Neural progenitor cell (in vitro differentiated cells): ENCODE measurements at regions not wholly inside any gene's neighbourhood (a gene's known extent, or its start where the extent isn't known, plus 50 kb on each side); places are given as distances from the start of the nearest gene placed in this dataset.
"Not testable (repeated sequence)": the region's sequence is repeated elsewhere in the genome, so short reads cannot be mapped to it uniquely, and the experiment has no call there.

Experiments
- DNase-seq: peaks from one replicate; pipeline ENCODE4 v3.0.0-alpha.2; 2016; ENCODE audit warnings: low spot score
- H2AFZ ChIP-seq: fragments of 200-600 bp; sonication (generic); replicated peaks from 2 replicates; pipeline ENCODE4 v1.6.1; 2016; ENCODE audit warnings: antibody characterized with exemption
- H3F3A ChIP-seq: fragments of 200-600 bp; sonication (generic); 2 replicates; pipeline ENCODE4 v1.6.1; 2016; ENCODE audit warnings: antibody characterized with exemption, low read depth
- H3K27ac ChIP-seq: fragments of 200-600 bp; sonication (generic); 2 replicates; pipeline ENCODE4 v1.5.1; 2016; ENCODE audit warnings: mild to moderate bottlenecking
- H3K27me3 ChIP-seq: fragments of 200-600 bp; sonication (generic); 2 replicates; pipeline ENCODE4 v1.6.1; 2016; ENCODE audit warnings: mild to moderate bottlenecking, moderate library complexity
- H3K36me3 ChIP-seq: fragments of 200-600 bp; sonication (generic); 2 replicates; pipeline ENCODE4 v1.5.1; 2016
- H3K4me1 ChIP-seq: fragments of 200-600 bp; sonication (generic); 2 replicates; pipeline ENCODE4 v1.6.1; 2016; ENCODE audit warnings: mixed run types
- H3K4me2 ChIP-seq: fragments of 200-600 bp; sonication (generic); 2 replicates; pipeline ENCODE4 v1.6.1; 2016
- H3K4me3 ChIP-seq: fragments of 200-600 bp; sonication (generic); 2 replicates; pipeline ENCODE4 v1.5.1; 2016
- H3K79me2 ChIP-seq: fragments of 200-600 bp; sonication (generic); 2 replicates; pipeline ENCODE4 v1.6.1; 2016; ENCODE audit warnings: low read depth
- H3K9ac ChIP-seq: fragments of 200-600 bp; sonication (generic); 2 replicates; pipeline ENCODE4 v1.6.1; 2016
- H3K9me3 ChIP-seq: fragments of 200-600 bp; sonication (generic); 2 replicates; pipeline ENCODE4 v1.5.1; 2016; ENCODE audit warnings: low read depth
- H4K20me1 ChIP-seq: fragments of 200-600 bp; sonication (generic); 2 replicates; pipeline ENCODE4 v1.6.1; 2016; ENCODE audit warnings: low read depth
- H3K27ac Mint-ChIP-seq: 3 replicates; pipeline ENCODE4 v1.8.0; 2021; ENCODE audit warnings: mixed read lengths
- H3K27me3 Mint-ChIP-seq: 2 replicates; pipeline ENCODE4 v1.8.0; 2022; ENCODE audit warnings: low read depth, mild to moderate bottlenecking, inconsistent platforms, moderate library complexity, mixed read lengths; ENCODE audit not compliant: insufficient read depth
- H3K36me3 Mint-ChIP-seq: 3 replicates; pipeline ENCODE4 v1.8.0; 2021; ENCODE audit warnings: mixed read lengths
- H3K4me1 Mint-ChIP-seq: 3 replicates; pipeline ENCODE4 v1.8.0; 2021; ENCODE audit warnings: mixed read lengths
- H3K4me3 Mint-ChIP-seq: 3 replicates; pipeline ENCODE4 v1.8.0; 2021; ENCODE audit warnings: mild to moderate bottlenecking, moderate library complexity, mixed read lengths
- H3K9me3 Mint-ChIP-seq: 3 replicates; pipeline ENCODE4 v1.8.0; 2020; ENCODE audit warnings: mixed read lengths

GRCh38 chr5:34190466-34190865 lies 147.5 kb upstream of the C1QTNF3 start:
- not testable (repeated sequence) for H3K4me3 Mint-ChIP-seq, H3F3A ChIP-seq, H3K9ac ChIP-seq, H3K27ac Mint-ChIP-seq, H3K27me3 ChIP-seq, H3K9me3 ChIP-seq, H3K4me3 ChIP-seq, H3K27ac ChIP-seq, H3K36me3 ChIP-seq, H4K20me1 ChIP-seq, H2AFZ ChIP-seq, H3K4me2 ChIP-seq, DNase-seq
- H3K4me1 Mint-ChIP-seq = peaks cover 31% of the 10 kb centered on the region
- peaks cover 16% of the 10 kb centered on the region for H3K27me3 Mint-ChIP-seq
- H3K79me2 ChIP-seq = peaks cover 18% of the 10 kb centered on the region
- H3K36me3 Mint-ChIP-seq = peaks cover 30% of the 10 kb centered on the region
- H3K9me3 Mint-ChIP-seq = peaks cover 15% of the 10 kb centered on the region
- peaks cover 19% of the 10 kb centered on the region for H3K4me1 ChIP-seq

DNA sequence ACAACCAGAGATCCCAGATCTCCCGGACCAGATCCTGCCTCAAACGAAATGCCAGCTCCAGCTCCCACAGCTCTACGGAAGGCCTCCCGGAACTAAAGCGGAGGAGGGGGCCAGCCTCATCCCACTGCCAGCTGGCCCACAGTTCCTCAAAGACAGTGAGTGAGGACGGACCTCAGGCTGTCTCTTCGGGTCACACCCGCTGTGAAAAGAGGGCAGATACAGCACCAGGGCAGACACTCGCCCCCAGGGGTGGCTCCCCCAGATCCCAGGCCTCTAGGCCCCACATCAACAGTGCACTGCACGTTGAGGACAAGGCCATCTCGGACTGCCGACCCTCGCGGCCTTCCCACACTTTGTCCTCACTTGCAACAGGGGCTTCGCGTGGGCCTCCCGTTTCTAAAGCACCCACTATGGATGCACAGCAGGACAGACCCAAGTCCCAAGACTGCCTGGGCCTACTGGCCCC lies 148.3 kb upstream of the C1QTNF3 start:
- H3K9me3 Mint-ChIP-seq = peaks cover 15% of the 10 kb centered on the region
- not testable (repeated sequence) for H3K9ac ChIP-seq, H3K27ac ChIP-seq, H2AFZ ChIP-seq, H3K9me3 ChIP-seq, H3F3A ChIP-seq, H3K27me3 ChIP-seq, H3K36me3 ChIP-seq, H3K4me3 ChIP-seq, H3K4me2 ChIP-seq, H3K4me3 Mint-ChIP-seq, H4K20me1 ChIP-seq
- peak; percentile 1 for DNase-seq
- H3K4me1 Mint-ChIP-seq = peaks cover 31% of the 10 kb centered on the region
- peaks cover 30% of the 10 kb centered on the region for H3K36me3 Mint-ChIP-seq
- Histone ChIP-seq H3K79me2 (peaks cover 18% of the 10 kb centered on the region), H3K4me1 (peaks cover 19% of the 10 kb centered on the region)
- peak overlapping the region; percentile 89 for H3K27ac Mint-ChIP-seq
- H3K27me3 Mint-ChIP-seq = peaks cover 16% of the 10 kb centered on the region

GRCh38 chr5:34192064-34192922 lies 149.3 kb upstream of the C1QTNF3 start:
- H3K27ac Mint-ChIP-seq = peak overlapping the region; percentile 89
- H3F3A ChIP-seq, H3K36me3 ChIP-seq, H3K4me3 ChIP-seq, H3K9me3 ChIP-seq, H2AFZ ChIP-seq, H3K9ac ChIP-seq, H3K27me3 ChIP-seq, H4K20me1 ChIP-seq: not testable (repeated sequence)
- H3K4me3 Mint-ChIP-seq = peak overlapping the region; percentile 14
- peaks cover 15% of the 10 kb centered on the region for H3K9me3 Mint-ChIP-seq
- H3K4me1 Mint-ChIP-seq = peaks cover 31% of the 10 kb centered on the region
- peaks cover 30% of the 10 kb centered on the region for H3K36me3 Mint-ChIP-seq
- Histone ChIP-seq H3K79me2 (peaks cover 18% of the 10 kb centered on the region), H3K4me1 (peaks cover 19% of the 10 kb centered on the region), H3K4me2 (peak overlapping the region; percentile 20), H3K27ac (peak overlapping the region; percentile 17)
- peaks cover 16% of the 10 kb centered on the region for H3K27me3 Mint-ChIP-seq
- DNase-seq = peak; percentile 14

DNA sequence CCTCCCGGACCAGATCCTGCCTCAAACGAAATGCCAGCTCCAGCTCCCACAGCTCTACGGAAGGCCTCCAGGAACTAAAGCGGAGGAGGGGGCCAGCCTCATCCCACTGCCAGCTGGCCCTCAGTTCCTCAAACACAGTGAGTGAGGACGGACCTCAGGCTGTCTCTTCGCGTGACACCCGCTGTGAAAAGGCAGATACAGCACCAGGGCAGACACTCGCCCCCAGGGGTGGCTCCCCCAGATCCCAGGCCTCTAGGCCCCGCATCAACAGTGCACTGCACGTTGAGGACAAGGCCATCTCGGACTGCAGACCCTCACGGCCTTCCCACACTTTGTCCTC lies 149.9 kb upstream of the C1QTNF3 start:
- peaks cover 19% of the 10 kb centered on the region for H3K4me1 ChIP-seq
- not testable (repeated sequence) for DNase-seq, H3K9me3 ChIP-seq, H2AFZ ChIP-seq, H3K36me3 ChIP-seq, H3K27me3 ChIP-seq, H4K20me1 ChIP-seq, H3K4me3 ChIP-seq, H3F3A ChIP-seq, H3K9ac ChIP-seq
- Mint-ChIP-seq H3K27ac (peak overlapping the region; percentile 89), H3K9me3 (peaks cover 14% of the 10 kb centered on the region), H3K4me3 (peak overlapping the region; percentile 14), H3K36me3 (peaks cover 29% of the 10 kb centered on the region), H3K4me1 (peaks cover 31% of the 10 kb centered on the region), H3K27me3 (peaks cover 16% of the 10 kb centered on the region)
- peaks cover 18% of the 10 kb centered on the region for H3K79me2 ChIP-seq
- H3K4me2 ChIP-seq = peak overlapping the region; percentile 20
- H3K27ac ChIP-seq = peak overlapping the region; percentile 17

- H3K27me3 Mint-ChIP-seq = peaks cover 16% of the 10 kb centered on the region
- H3K79me2 ChIP-seq = peaks cover 18% of the 10 kb centered on the region
- peaks cover 12% of the 10 kb centered on the region for H3K9me3 Mint-ChIP-seq
- H3K4me2 ChIP-seq = peak overlapping the region; percentile 27
- not testable (repeated sequence) for H2AFZ ChIP-seq, H3F3A ChIP-seq, H4K20me1 ChIP-seq, H3K9me3 ChIP-seq, H3K4me3 Mint-ChIP-seq, H3K36me3 ChIP-seq, H3K9ac ChIP-seq, H3K27me3 ChIP-seq, DNase-seq
- H3K27ac Mint-ChIP-seq = peak overlapping the region; percentile 94
- H3K27ac ChIP-seq = peak overlapping the region; percentile 5
- peaks cover 31% of the 10 kb centered on the region for H3K4me1 Mint-ChIP-seq
- H3K36me3 Mint-ChIP-seq = peaks cover 27% of the 10 kb centered on the region
- H3K4me3 ChIP-seq = peak overlapping the region; percentile 10
- H3K4me1 ChIP-seq = peaks cover 19% of the 10 kb centered on the region
These were observed 150.3 kb upstream of the C1QTNF3 start for GRCh38 chr5:34193297-34193696.

- H3F3A ChIP-seq, H3K4me3 Mint-ChIP-seq, H3K9ac ChIP-seq, H3K9me3 ChIP-seq, H3K36me3 ChIP-seq, H2AFZ ChIP-seq, H3K27me3 ChIP-seq, H3K27ac Mint-ChIP-seq, H4K20me1 ChIP-seq: not testable (repeated sequence)
- H3K4me1 Mint-ChIP-seq = peaks cover 31% of the 10 kb centered on the region
- peaks cover 16% of the 10 kb centered on the region for H3K27me3 Mint-ChIP-seq
- peak overlapping the region; percentile 5 for H3K27ac ChIP-seq
- peak; percentile 89 for DNase-seq
- peaks cover 12% of the 10 kb centered on the region for H3K9me3 Mint-ChIP-seq
- peak overlapping the region; percentile 27 for H3K4me2 ChIP-seq
- peaks cover 27% of the 10 kb centered on the region for H3K36me3 Mint-ChIP-seq
- peaks cover 19% of the 10 kb centered on the region for H3K4me1 ChIP-seq
- H3K4me3 ChIP-seq = peak overlapping the region; percentile 10
- H3K79me2 ChIP-seq = peaks cover 18% of the 10 kb centered on the region
These were observed 150.8 kb upstream of the C1QTNF3 start for GRCh38 chr5:34193804-34194203.

DNA sequence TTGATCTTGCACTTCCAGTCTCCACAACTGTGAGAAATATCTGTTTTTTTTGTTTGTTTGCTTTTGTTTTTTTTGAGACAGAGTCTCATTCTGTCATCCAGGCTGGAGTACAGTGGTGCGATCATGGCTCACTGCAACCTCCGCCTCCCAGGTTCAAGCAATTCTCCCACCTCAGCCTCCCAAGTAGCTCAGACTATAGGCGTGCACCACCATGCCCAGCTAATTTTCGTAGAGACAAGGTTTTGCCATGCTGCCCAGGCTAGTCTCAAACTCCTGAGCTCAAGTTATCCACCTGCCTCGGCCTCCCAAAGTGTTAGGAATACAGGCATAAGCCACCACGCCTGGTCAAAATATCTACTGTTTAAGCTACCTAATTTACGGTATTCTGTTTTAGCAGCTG lies 153.1 kb upstream of the C1QTNF3 start:
- H3K36me3 Mint-ChIP-seq = peaks cover 16% of the 10 kb centered on the region
- not testable (repeated sequence) for DNase-seq

GRCh38 chr5:34205347-34205746 lies 162.3 kb upstream of the C1QTNF3 start:
- H3K36me3 ChIP-seq, H3K9ac ChIP-seq, H3K4me2 ChIP-seq, H3K4me3 ChIP-seq, H4K20me1 ChIP-seq, H3K4me1 Mint-ChIP-seq, H3K27ac ChIP-seq, H2AFZ ChIP-seq, DNase-seq, H3K9me3 Mint-ChIP-seq, H3K27me3 ChIP-seq, H3K9me3 ChIP-seq, H3K4me3 Mint-ChIP-seq, H3F3A ChIP-seq, H3K4me1 ChIP-seq, H3K36me3 Mint-ChIP-seq, H3K27ac Mint-ChIP-seq, H3K27me3 Mint-ChIP-seq, H3K79me2 ChIP-seq: not testable (repeated sequence)

More for the DNA sequence above, 153.1 kb upstream of the C1QTNF3 start:
- peaks cover 26% of the 10 kb centered on the region for H3K4me1 Mint-ChIP-seq
- H3K9ac ChIP-seq, H3K9me3 Mint-ChIP-seq, H3K27ac Mint-ChIP-seq, H3K4me2 ChIP-seq, H4K20me1 ChIP-seq, H2AFZ ChIP-seq, H3K4me3 ChIP-seq, H3K36me3 ChIP-seq, H3K9me3 ChIP-seq, H3K27me3 ChIP-seq, H3K27me3 Mint-ChIP-seq, H3F3A ChIP-seq, H3K27ac ChIP-seq, H3K4me3 Mint-ChIP-seq: not testable (repeated sequence)
- peaks cover 18% of the 10 kb centered on the region for H3K79me2 ChIP-seq
- peaks cover 19% of the 10 kb centered on the region for H3K4me1 ChIP-seq
